ENCODE measurements at regions not wholly inside any gene's neighbourhood (a gene's known extent, or its start where the extent isn't known, plus 50 kb on each side); places are given as distances from the start of the nearest gene placed in this dataset.

DNA sequence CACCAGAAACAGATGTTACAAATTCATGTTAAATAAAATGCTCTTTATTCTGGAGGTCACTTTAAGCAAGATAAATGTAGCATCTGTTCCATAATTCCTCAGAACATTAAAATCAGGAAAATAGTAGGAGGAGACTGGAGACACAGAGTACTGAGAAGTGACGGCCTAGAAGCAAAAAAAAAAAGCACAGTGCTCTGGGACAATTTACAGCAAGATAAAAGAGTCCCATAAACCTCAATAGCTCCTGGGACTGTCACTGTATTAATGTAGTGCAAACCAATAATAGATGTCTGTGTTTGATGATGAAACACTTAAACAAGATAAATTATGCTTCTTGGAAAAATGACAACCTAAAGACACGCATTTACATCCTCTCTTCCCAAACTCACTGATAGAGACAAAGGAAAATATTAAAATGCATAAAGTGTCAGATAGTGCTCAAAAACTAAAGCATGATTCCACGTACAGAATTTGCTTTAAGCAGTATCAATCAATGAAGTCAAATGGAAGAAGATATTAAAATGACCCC is 338.8 kb upstream of the REG3G start:
- H2AFZ ChIP-seq (ENCODE audit: low read length), result no peak overlapping the region
- TF ChIP-seq, protein P1, sequence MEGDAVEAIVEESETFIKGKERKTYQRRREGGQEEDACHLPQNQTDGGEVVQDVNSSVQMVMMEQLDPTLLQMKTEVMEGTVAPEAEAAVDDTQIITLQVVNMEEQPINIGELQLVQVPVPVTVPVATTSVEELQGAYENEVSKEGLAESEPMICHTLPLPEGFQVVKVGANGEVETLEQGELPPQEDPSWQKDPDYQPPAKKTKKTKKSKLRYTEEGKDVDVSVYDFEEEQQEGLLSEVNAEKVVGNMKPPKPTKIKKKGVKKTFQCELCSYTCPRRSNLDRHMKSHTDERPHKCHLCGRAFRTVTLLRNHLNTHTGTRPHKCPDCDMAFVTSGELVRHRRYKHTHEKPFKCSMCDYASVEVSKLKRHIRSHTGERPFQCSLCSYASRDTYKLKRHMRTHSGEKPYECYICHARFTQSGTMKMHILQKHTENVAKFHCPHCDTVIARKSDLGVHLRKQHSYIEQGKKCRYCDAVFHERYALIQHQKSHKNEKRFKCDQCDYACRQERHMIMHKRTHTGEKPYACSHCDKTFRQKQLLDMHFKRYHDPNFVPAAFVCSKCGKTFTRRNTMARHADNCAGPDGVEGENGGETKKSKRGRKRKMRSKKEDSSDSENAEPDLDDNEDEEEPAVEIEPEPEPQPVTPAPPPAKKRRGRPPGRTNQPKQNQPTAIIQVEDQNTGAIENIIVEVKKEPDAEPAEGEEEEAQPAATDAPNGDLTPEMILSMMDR (conservative IDR thresholded peaks at IDR 0.05 in 1 of 2, IDR thresholded peaks at IDR 0.05 in 1 of 2; ENCODE audit: low read depth in 1 of 2, low read length in 2 of 2), result no peak
- TF ChIP-seq EZH2 (IDR thresholded peaks at IDR 0.05; ENCODE audit: low read length, missing control alignments), result no peak
- no peaks in the 10 kb centered on the region for H4K20me1 ChIP-seq (ENCODE audit: control insufficient read depth, extremely low read depth, insufficient read depth, low read length)
- H3K36me3 ChIP-seq (ENCODE audit: control insufficient read depth, insufficient read depth, low read length), result no peaks in the 10 kb centered on the region
- H3K4me3 ChIP-seq (replicated peaks in 1 of 4; ENCODE audit: control extremely low read depth in 1 of 4, insufficient read depth in 1 of 4, low read depth in 3 of 4, low read length in 4 of 4), result no peak overlapping the region
- H3K27ac ChIP-seq (ENCODE audit: insufficient read depth, low read length), result no peak overlapping the region
- no peak for DNase-seq (ENCODE audit: low read depth in 2 of 2)
- H3K9me3 ChIP-seq (ENCODE audit: control insufficient read depth, insufficient read depth, low read depth, low read length), result no peaks in the 10 kb centered on the region
- no peaks in the 10 kb centered on the region for H3K79me2 ChIP-seq (ENCODE audit: control insufficient read depth, insufficient read depth, low read length)
- H3K4me2 ChIP-seq (ENCODE audit: extremely low read depth, insufficient read depth, low read length), result no peak overlapping the region
- no peaks in the 10 kb centered on the region for H3K4me1 ChIP-seq (ENCODE audit: control insufficient read depth, extremely low read depth, insufficient read depth, low read length)
- no peaks in the 10 kb centered on the region for H3K27me3 ChIP-seq (ENCODE audit: control insufficient read depth, insufficient read depth, low read length)
- H3K9ac ChIP-seq (ENCODE audit: insufficient read depth, low read length), result no peak overlapping the region

DNA sequence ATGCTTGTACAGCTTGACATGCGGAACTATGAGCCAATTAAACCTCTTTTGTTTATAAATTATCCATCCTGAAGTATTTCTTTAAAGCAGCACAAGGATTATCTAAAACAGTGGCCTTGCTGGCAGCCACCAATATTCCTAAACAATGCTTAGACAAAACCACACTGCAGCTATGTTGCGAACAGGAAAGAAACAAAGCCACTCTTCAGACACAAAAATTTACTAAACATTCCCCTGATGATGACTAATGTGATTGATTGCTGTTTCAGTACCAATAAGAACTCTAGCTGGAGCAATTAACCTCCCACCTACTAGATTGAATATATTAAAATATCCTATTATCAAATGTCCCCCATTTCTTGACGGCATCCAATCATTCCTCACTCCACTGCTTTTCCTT is 325.8 kb upstream of the REG3G start:
- TF ChIP-seq, protein P1 (conservative IDR thresholded peaks at IDR 0.05 in 1 of 2, IDR thresholded peaks at IDR 0.05 in 1 of 2; ENCODE audit: low read depth in 1 of 2, low read length in 2 of 2), result no peak
- DNase-seq (ENCODE audit: low read depth in 2 of 2), result peak in 1 of 2 donors; percentile 11
- no peaks in the 10 kb centered on the region for H3K36me3 ChIP-seq (ENCODE audit: control insufficient read depth, insufficient read depth, low read length)
- no peaks in the 10 kb centered on the region for H3K4me1 ChIP-seq (ENCODE audit: control insufficient read depth, extremely low read depth, insufficient read depth, low read length)
- no peak overlapping the region for H3K4me2 ChIP-seq (ENCODE audit: extremely low read depth, insufficient read depth, low read length)
- H4K20me1 ChIP-seq (ENCODE audit: control insufficient read depth, extremely low read depth, insufficient read depth, low read length), result no peaks in the 10 kb centered on the region
- H3K4me3 ChIP-seq (replicated peaks in 1 of 4; ENCODE audit: control extremely low read depth in 1 of 4, insufficient read depth in 1 of 4, low read depth in 3 of 4, low read length in 4 of 4), result no peak overlapping the region
- no peaks in the 10 kb centered on the region for H3K9me3 ChIP-seq (ENCODE audit: control insufficient read depth, insufficient read depth, low read depth, low read length)
- no peak overlapping the region for H3K9ac ChIP-seq (ENCODE audit: insufficient read depth, low read length)
- no peaks in the 10 kb centered on the region for H3K27me3 ChIP-seq (ENCODE audit: control insufficient read depth, insufficient read depth, low read length)
- no peak overlapping the region for H2AFZ ChIP-seq (ENCODE audit: low read length)
- no peak overlapping the region for H3K27ac ChIP-seq (ENCODE audit: insufficient read depth, low read length)
- H3K79me2 ChIP-seq (ENCODE audit: control insufficient read depth, insufficient read depth, low read length), result no peaks in the 10 kb centered on the region

DNA sequence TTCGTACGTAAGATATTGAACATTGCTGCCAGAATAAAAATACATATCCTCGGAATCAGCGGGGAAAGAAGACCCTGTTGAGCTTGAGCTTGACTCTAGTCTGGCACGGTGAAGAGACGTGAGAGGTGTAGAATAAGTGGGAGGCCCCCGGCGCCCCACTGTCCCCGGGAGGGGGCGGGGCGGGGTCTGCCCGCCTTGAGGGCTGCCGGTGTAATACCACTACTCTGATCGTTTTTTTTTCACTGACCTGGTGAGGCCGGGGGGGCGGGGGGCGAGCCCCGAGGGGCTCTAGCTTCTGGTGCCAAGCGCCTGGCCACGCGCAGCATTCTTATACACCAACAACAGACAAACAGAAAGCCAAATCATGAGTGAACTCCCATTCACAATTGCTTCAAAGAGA is 324.0 kb upstream of the REG3G start:
- Histone ChIP-seq H3K27me3 (ENCODE audit: control insufficient read depth, insufficient read depth, low read length) (no peaks in the 10 kb centered on the region), H2AFZ (ENCODE audit: low read length) (no peak overlapping the region), H3K9ac (ENCODE audit: insufficient read depth, low read length) (no peak overlapping the region), H3K4me3 (replicated peaks in 1 of 4; ENCODE audit: control extremely low read depth in 1 of 4, insufficient read depth in 1 of 4, low read depth in 3 of 4, low read length in 4 of 4) (no peak overlapping the region), H3K4me2 (ENCODE audit: extremely low read depth, insufficient read depth, low read length) (no peak overlapping the region), H3K9me3 (ENCODE audit: control insufficient read depth, insufficient read depth, low read depth, low read length) (no peaks in the 10 kb centered on the region), H3K27ac (ENCODE audit: insufficient read depth, low read length) (no peak overlapping the region), H3K36me3 (ENCODE audit: control insufficient read depth, insufficient read depth, low read length) (no peaks in the 10 kb centered on the region), H4K20me1 (ENCODE audit: control insufficient read depth, extremely low read depth, insufficient read depth, low read length) (no peaks in the 10 kb centered on the region), H3K79me2 (ENCODE audit: control insufficient read depth, insufficient read depth, low read length) (no peaks in the 10 kb centered on the region), H3K4me1 (ENCODE audit: control insufficient read depth, extremely low read depth, insufficient read depth, low read length) (no peaks in the 10 kb centered on the region)
- TF ChIP-seq EZH2 (IDR thresholded peaks at IDR 0.05; ENCODE audit: low read length, missing control alignments), result no peak
- TF ChIP-seq, protein P1 (conservative IDR thresholded peaks at IDR 0.05 in 1 of 2, IDR thresholded peaks at IDR 0.05 in 1 of 2; ENCODE audit: low read depth in 1 of 2, low read length in 2 of 2), result no peak
- peak; percentile 0 to 18 for DNase-seq (ENCODE audit: low read depth in 2 of 2)
